GM12878 (cell line): ENCODE measurements at regions not wholly inside any gene's neighbourhood (a gene's known extent, or its start where the extent isn't known, plus 50 kb on each side); places are given as distances from the start of the nearest gene placed in this dataset.

Source experiments
- ATAC-seq: fragments of 200-7000 bp; cut with Tn5 transposase; 3 replicates; pipeline ENCODE4 v1.9.1; 2020; ENCODE audit warnings: mild to moderate bottlenecking, moderate library complexity
- BruUV-seq: library from RNA; stranded (reverse); fragments of 400-500 nt; replicated peaks from 2 replicates; lab custom pipeline; 2021; lab: Mats Ljungman, UMichigan
- CTCF ChIA-PET: fragments of 300-600 bp; sonication (Branson Sonifier 250); formaldehyde crosslinking; extraction: SDS; loops from one replicate; lab custom pipeline; 2021; ENCODE audit warnings: inconsistent platforms; lab: Yijun Ruan, JAX
- POLR2A ChIA-PET: fragments of 350-600 bp; formaldehyde crosslinking; extraction: SDS; loops from one replicate; lab custom pipeline; 2021; ENCODE audit warnings: inconsistent platforms; lab: Charles Lee
- RAD21 ChIA-PET: fragments of 300-600 bp; sonication (Branson Sonifier 250); formaldehyde crosslinking; loops from one replicate; lab custom pipeline; 2023; ENCODE audit warnings: antibody characterized with exemption; ENCODE audit not compliant: unreplicated experiment; lab: Charles Lee
- SMC1A ChIA-PET: fragments of 300-600 bp; sonication (Branson Sonifier 250); formaldehyde crosslinking; loops from one replicate; lab custom pipeline; 2023; ENCODE audit not compliant: unreplicated experiment, uncharacterized antibody; lab: Charles Lee
- DNase-seq: peaks from one replicate; pipeline ENCODE4 v3.0.0-alpha.2; 2011; ENCODE audit warnings: low read depth, low spot score
- FAIRE-seq: peaks from 3 replicates; lab custom pipeline; 2011; peaks lifted over from hg19 to GRCh38; lab: Jason Lieb, UNC
- H2AFZ ChIP-seq: 2 replicates; pipeline ENCODE4 v1.6.0; 2011; ENCODE audit warnings: low read depth, low read length, control low read depth; ENCODE audit not compliant: control insufficient read depth
- H3K27ac ChIP-seq: 2 replicates; pipeline ENCODE4 v1.5.1; 2011; ENCODE audit warnings: control low read depth; ENCODE audit not compliant: control insufficient read depth, insufficient read depth
- H3K27me3 ChIP-seq, 2 experiments: replicated peaks in 1 of 2; 2 replicates each; pipeline versions ENCODE4 v1.6.0 to v1.6.1; 2011; ENCODE audit warnings: low read length in 1 of 2; ENCODE audit not compliant: control insufficient read depth in 2 of 2, insufficient read depth in 2 of 2
- H3K36me3 ChIP-seq, 2 experiments: 2 replicates each; pipeline ENCODE4 v1.5.1; 2011; ENCODE audit warnings: low read length in 1 of 2; ENCODE audit not compliant: control insufficient read depth in 2 of 2, insufficient read depth in 2 of 2
- H3K4me1 ChIP-seq: 2 replicates; pipeline ENCODE4 v1.6.1; 2011; ENCODE audit warnings: mild to moderate bottlenecking, low read length, moderate library complexity, mixed read lengths; ENCODE audit not compliant: control insufficient read depth, insufficient read depth
- H3K4me2 ChIP-seq: 2 replicates; pipeline ENCODE4 v1.6.0; 2011; ENCODE audit warnings: control low read depth; ENCODE audit not compliant: control insufficient read depth, insufficient read depth
- H3K4me3 ChIP-seq: fragments of 200-600 bp; sonication (generic); 2 replicates; pipeline ENCODE4 v1.5.1; 2016
- H3K79me2 ChIP-seq: 2 replicates; pipeline ENCODE4 v1.6.0; 2011; ENCODE audit warnings: low read length; ENCODE audit not compliant: control insufficient read depth, insufficient read depth
- H3K9ac ChIP-seq: 2 replicates; pipeline ENCODE4 v1.8.0; 2011; ENCODE audit warnings: low read length, control low read depth, mixed read lengths; ENCODE audit not compliant: control insufficient read depth, insufficient read depth
- H3K9me3 ChIP-seq: replicated peaks from 3 replicates; pipeline ENCODE4 v1.5.1; 2011; ENCODE audit warnings: mild to moderate bottlenecking, low read length; ENCODE audit not compliant: control insufficient read depth, insufficient read depth
- H4K20me1 ChIP-seq: 2 replicates; pipeline ENCODE4 v1.6.0; 2011; ENCODE audit not compliant: control insufficient read depth, insufficient read depth
- BCL3 ChIP-seq: IDR thresholded peaks from 2 replicates; pipeline ENCODE4 v1.6.1; 2011; ENCODE audit warnings: borderline replicate concordance, low read depth, mild to moderate bottlenecking, moderate library complexity, low read length; ENCODE audit not compliant: insufficient read depth, poor library complexity, severe bottlenecking
- CBFB ChIP-seq: IDR thresholded peaks from 2 replicates; pipeline ENCODE4 v1.6.1; 2016; ENCODE audit warnings: antibody characterized with exemption, low read depth
- CBX5 ChIP-seq: sonication (generic); IDR thresholded peaks from 2 replicates; pipeline ENCODE4 v1.6.1; 2016; ENCODE audit warnings: low read depth, moderate library complexity, mild to moderate bottlenecking, inconsistent platforms
- CREM ChIP-seq: IDR thresholded peaks from 2 replicates; pipeline ENCODE4 v1.6.1; 2014; ENCODE audit warnings: antibody characterized with exemption, low read depth
- JUND ChIP-seq: IDR thresholded peaks from 2 replicates; pipeline ENCODE4 v1.6.1; 2012; ENCODE audit warnings: low read depth, mild to moderate bottlenecking, low read length, improper control_type of control experiment, moderate library complexity
- KLF5 ChIP-seq: fragments of 450-650 bp; IDR thresholded peaks from 2 replicates; pipeline ENCODE4 v1.6.1; 2014; ENCODE audit warnings: mild to moderate bottlenecking; ENCODE audit not compliant: partially characterized antibody
- LARP7 ChIP-seq: fragments of 450-650 bp; IDR thresholded peaks from 2 replicates; pipeline ENCODE4 v1.6.1; 2017; ENCODE audit warnings: mild to moderate bottlenecking
- NFYA ChIP-seq: IDR thresholded peaks from 2 replicates; pipeline ENCODE4 v1.6.1; 2011; ENCODE audit warnings: low read depth, mild to moderate bottlenecking, low read length, improper control_type of control experiment, borderline replicate concordance
- PAX5 ChIP-seq: IDR thresholded peaks from 2 replicates; pipeline ENCODE4 v1.6.1; 2011; ENCODE audit warnings: low read depth, low read length, borderline replicate concordance
- RB1 ChIP-seq: fragments of 450-650 bp; formaldehyde crosslinking; IDR thresholded peaks from 2 replicates; pipeline ENCODE4 v1.6.1; 2017; ENCODE audit warnings: mild to moderate bottlenecking, borderline replicate concordance
- SUPT20H ChIP-seq: IDR thresholded peaks from 2 replicates; pipeline ENCODE4 v1.6.1; 2011; ENCODE audit warnings: low read depth, mild to moderate bottlenecking, low read length, moderate library complexity, borderline replicate concordance; ENCODE audit not compliant: control insufficient read depth
- TCF7 ChIP-seq: IDR thresholded peaks from 2 replicates; pipeline ENCODE4 v1.6.1; 2014; ENCODE audit warnings: antibody characterized with exemption, borderline replicate concordance
- in situ Hi-C: fragments of 300-500 bp; cut with MboI; formaldehyde crosslinking; loops from 9 replicates; pipeline ENCODE4 v1.14.3; 2018; ENCODE audit warnings: mixed read lengths
- intact Hi-C: fragments of 100-400 bp; cut with micrococcal nuclease; formaldehyde crosslinking; loops from one replicate; pipeline ENCODE4 v1.14.2; 2022; ENCODE audit not compliant: unreplicated experiment
- TF ChIP-seq, protein P1 (sequence below): fragments of 450-650 bp; IDR thresholded peaks from 2 replicates; pipeline ENCODE4 v1.6.1; 2017; ENCODE audit warnings: mild to moderate bottlenecking
- TF ChIP-seq, protein P2 (sequence below): IDR thresholded peaks from 2 replicates; pipeline ENCODE4 v1.6.1; 2012; ENCODE audit warnings: low read depth, low read length, improper control_type of control experiment
- TF ChIP-seq, protein P3 (sequence below): fragments of 450-650 bp; formaldehyde crosslinking; IDR thresholded peaks from 2 replicates; pipeline ENCODE4 v1.5.0; 2022; ENCODE audit warnings: mild to moderate bottlenecking, missing genetic modification characterization

DNA sequence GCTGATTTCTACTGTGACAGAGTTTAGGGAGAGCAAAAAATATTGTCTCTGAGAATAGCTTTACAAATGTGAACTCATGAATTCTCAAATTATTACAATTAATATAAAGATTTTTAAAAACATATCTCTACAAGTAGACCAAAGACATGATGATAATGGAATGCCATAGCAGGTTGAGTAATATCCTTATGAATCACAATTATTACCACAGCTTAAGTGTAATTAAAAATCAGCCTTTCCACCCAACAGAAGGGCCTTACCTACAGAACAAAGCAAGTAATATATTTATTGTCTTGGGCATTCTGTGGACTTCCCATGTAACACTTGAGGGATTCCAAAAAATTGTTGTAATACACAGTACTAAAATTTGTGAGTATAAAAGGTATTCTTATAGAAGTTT is 1099.6 kb upstream of the GJE1 start:
- TF ChIP-seq LARP7 (no peak), CBX5 (no peak), CREM (no peak), BCL3 (no peak), NFYA (no peak), JUND (no peak), RB1 (no peak), PAX5 (no peak), KLF5 (no peak), CBFB (no peak), TCF7 (no peak), SUPT20H (no peak)
- TF ChIP-seq, protein P1, sequence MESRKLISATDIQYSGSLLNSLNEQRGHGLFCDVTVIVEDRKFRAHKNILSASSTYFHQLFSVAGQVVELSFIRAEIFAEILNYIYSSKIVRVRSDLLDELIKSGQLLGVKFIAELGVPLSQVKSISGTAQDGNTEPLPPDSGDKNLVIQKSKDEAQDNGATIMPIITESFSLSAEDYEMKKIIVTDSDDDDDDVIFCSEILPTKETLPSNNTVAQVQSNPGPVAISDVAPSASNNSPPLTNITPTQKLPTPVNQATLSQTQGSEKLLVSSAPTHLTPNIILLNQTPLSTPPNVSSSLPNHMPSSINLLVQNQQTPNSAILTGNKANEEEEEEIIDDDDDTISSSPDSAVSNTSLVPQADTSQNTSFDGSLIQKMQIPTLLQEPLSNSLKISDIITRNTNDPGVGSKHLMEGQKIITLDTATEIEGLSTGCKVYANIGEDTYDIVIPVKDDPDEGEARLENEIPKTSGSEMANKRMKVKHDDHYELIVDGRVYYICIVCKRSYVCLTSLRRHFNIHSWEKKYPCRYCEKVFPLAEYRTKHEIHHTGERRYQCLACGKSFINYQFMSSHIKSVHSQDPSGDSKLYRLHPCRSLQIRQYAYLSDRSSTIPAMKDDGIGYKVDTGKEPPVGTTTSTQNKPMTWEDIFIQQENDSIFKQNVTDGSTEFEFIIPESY, result no peak
- TF ChIP-seq, protein P2, sequence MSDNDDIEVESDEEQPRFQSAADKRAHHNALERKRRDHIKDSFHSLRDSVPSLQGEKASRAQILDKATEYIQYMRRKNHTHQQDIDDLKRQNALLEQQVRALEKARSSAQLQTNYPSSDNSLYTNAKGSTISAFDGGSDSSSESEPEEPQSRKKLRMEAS, result no peak
- TF ChIP-seq, protein P3, sequence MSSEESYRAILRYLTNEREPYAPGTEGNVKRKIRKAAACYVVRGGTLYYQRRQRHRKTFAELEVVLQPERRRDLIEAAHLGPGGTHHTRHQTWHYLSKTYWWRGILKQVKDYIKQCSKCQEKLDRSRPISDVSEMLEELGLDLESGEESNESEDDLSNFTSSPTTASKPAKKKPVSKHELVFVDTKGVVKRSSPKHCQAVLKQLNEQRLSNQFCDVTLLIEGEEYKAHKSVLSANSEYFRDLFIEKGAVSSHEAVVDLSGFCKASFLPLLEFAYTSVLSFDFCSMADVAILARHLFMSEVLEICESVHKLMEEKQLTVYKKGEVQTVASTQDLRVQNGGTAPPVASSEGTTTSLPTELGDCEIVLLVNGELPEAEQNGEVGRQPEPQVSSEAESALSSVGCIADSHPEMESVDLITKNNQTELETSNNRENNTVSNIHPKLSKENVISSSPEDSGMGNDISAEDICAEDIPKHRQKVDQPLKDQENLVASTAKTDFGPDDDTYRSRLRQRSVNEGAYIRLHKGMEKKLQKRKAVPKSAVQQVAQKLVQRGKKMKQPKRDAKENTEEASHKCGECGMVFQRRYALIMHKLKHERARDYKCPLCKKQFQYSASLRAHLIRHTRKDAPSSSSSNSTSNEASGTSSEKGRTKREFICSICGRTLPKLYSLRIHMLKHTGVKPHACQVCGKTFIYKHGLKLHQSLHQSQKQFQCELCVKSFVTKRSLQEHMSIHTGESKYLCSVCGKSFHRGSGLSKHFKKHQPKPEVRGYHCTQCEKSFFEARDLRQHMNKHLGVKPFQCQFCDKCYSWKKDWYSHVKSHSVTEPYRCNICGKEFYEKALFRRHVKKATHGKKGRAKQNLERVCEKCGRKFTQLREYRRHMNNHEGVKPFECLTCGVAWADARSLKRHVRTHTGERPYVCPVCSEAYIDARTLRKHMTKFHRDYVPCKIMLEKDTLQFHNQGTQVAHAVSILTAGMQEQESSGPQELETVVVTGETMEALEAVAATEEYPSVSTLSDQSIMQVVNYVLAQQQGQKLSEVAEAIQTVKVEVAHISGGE (CRISPR knock-in tag), result no peak
- ATAC-seq (no peak), DNase-seq (no peak), FAIRE-seq (no peak)
- ChIA-PET RAD21 (no interaction called here), CTCF (interaction anchor here (1.0 kb wide), 1 partner anchor 10 kb away, joined by 4 read pairs; no protein-coding TSS in a partner anchor), POLR2A (no interaction called here), SMC1A (no interaction called here)
- BruUV-seq, result no TSS peak
- no peaks in the 10 kb centered on the region for H4K20me1 ChIP-seq
- H3K9me3 ChIP-seq, result no peaks in the 10 kb centered on the region
- in situ Hi-C loops, result no loop called here
- no peak overlapping the region for H3K9ac ChIP-seq
- H3K4me2 ChIP-seq, result no peak overlapping the region
- H3K27ac ChIP-seq, result no peak overlapping the region
- H3K4me1 ChIP-seq, result no peaks in the 10 kb centered on the region
- H3K27me3 ChIP-seq, result no peaks in the 10 kb centered on the region
- intact Hi-C loops, result no loop called here
- no peak overlapping the region for H2AFZ ChIP-seq
- H3K4me3 ChIP-seq, result no peak overlapping the region
- no peaks in the 10 kb centered on the region for H3K79me2 ChIP-seq
- no peaks in the 10 kb centered on the region for H3K36me3 ChIP-seq
